CD4-positive, alpha-beta T cell treated with Interleukin-17A for 4 hours (primary cell): ENCODE measurements at regions not wholly inside any gene's neighbourhood (a gene's known extent, or its start where the extent isn't known, plus 50 kb on each side); places are given as distances from the start of the nearest gene placed in this dataset.
"Not testable (repeated sequence)": the region's sequence is repeated elsewhere in the genome, so short reads cannot be mapped to it uniquely, and the experiment has no call there.

Experiments used
- DNase-seq: peaks from one replicate; pipeline ENCODE4 v3.0.0-alpha.2; 2020; ENCODE audit warnings: mixed read lengths

- not testable (repeated sequence) for DNase-seq
Observed at GRCh38 chr20:39725513-39725912, 763.4 kb downstream of the DHX35 start.

GRCh38 chr20:39719293-39719692 lies 757.1 kb downstream of the DHX35 start:
- DNase-seq, result no peak

- DNase-seq, result no peak
Observed at GRCh38 chr20:39717936-39718335, 755.8 kb downstream of the DHX35 start.

GRCh38 chr20:39716796-39717341 lies 754.7 kb downstream of the DHX35 start:
- no peak for DNase-seq

GRCh38 chr20:39713076-39713840 lies 751.1 kb downstream of the DHX35 start:
- no peak for DNase-seq

- no peak for DNase-seq
Observed at GRCh38 chr20:39706184-39706663, 744.1 kb downstream of the DHX35 start.

GRCh38 chr20:39705032-39705431 lies 742.9 kb downstream of the DHX35 start:
- no peak for DNase-seq

GRCh38 chr20:39703357-39703756 lies 741.2 kb downstream of the DHX35 start:
- DNase-seq, result not testable (repeated sequence)

GRCh38 chr20:39702701-39703349 lies 740.7 kb downstream of the DHX35 start:
- no peak for DNase-seq

GRCh38 chr20:39700528-39700927 lies 738.4 kb downstream of the DHX35 start:
- DNase-seq, result no peak

- no peak for DNase-seq
Observed at GRCh38 chr20:39699166-39699725, 737.1 kb downstream of the DHX35 start.

- DNase-seq, result no peak
Observed at GRCh38 chr20:39698752-39699151, 736.6 kb downstream of the DHX35 start.

GRCh38 chr20:39691151-39691862 lies 729.2 kb downstream of the DHX35 start:
- DNase-seq, result no peak

GRCh38 chr20:39676857-39677391 lies 714.8 kb downstream of the DHX35 start:
- DNase-seq, result no peak

GRCh38 chr20:39676241-39676640 lies 714.1 kb downstream of the DHX35 start:
- DNase-seq, result no peak

GRCh38 chr20:39674842-39675241 lies 712.7 kb downstream of the DHX35 start:
- DNase-seq, result no peak

GRCh38 chr20:39670988-39671387 lies 708.8 kb downstream of the DHX35 start:
- no peak for DNase-seq

- no peak for DNase-seq
Observed at GRCh38 chr20:39669659-39670058, 707.5 kb downstream of the DHX35 start.

- no peak for DNase-seq
Observed at GRCh38 chr20:39668038-39668437, 705.9 kb downstream of the DHX35 start.

GRCh38 chr20:39661833-39662232 lies 699.7 kb downstream of the DHX35 start:
- no peak for DNase-seq

GRCh38 chr20:39660965-39661364 lies 698.8 kb downstream of the DHX35 start:
- DNase-seq, result no peak

- DNase-seq, result no peak
Observed at GRCh38 chr20:39660226-39660625, 698.1 kb downstream of the DHX35 start.
